ENCODE measurements at regions not wholly inside any gene's neighbourhood (a gene's known extent, or its start where the extent isn't known, plus 50 kb on each side); places are given as distances from the start of the nearest gene placed in this dataset.
"Not testable (repeated sequence)": the region's sequence is repeated elsewhere in the genome, so short reads cannot be mapped to it uniquely, and the experiment has no call there.

- Histone ChIP-seq H3K9me3 (peaks cover 0 to 3% (median under 1%) of the 10 kb centered on the region in 4 donors), H3K36me3 (no peaks in the 10 kb centered on the region), H3K4me1 (no peaks in the 10 kb centered on the region), H3K27me3 (no peaks in the 10 kb centered on the region), H3K4me3 (no peak overlapping the region), H3K27ac (no peak overlapping the region)
- intact Hi-C loops (cut with DNase I; ENCODE audit: low total_unique reads) = no loop called here
- 57 to 83% (median 73%) methylated on average over 1 of the region's 1 CpG for WGBS, 5 donors
- DNase-seq = no peak
- no peak for TF ChIP-seq POLR2AphosphoS5 (IDR thresholded peaks at IDR 0.05)
These were observed 727.0 kb upstream of the NEGR1 start for GRCh38 chr1:73009311-73009710.

GRCh38 chr1:72997624-72998023, 715.3 kb upstream of the NEGR1 start:
- no peak for DNase-seq
- 39 to 69% (median 46%) methylated on average over 4 of the region's 4 CpGs for WGBS, 5 donors
- no peaks in the 10 kb centered on the region for H3K36me3 ChIP-seq
- intact Hi-C loops (cut with DNase I; ENCODE audit: low total_unique reads) = no loop called here
- H3K9me3 ChIP-seq = no peaks in the 10 kb centered on the region
- no peaks in the 10 kb centered on the region for H3K4me1 ChIP-seq
- TF ChIP-seq CTCF (IDR thresholded peaks at IDR 0.05) = no peak
- no peak for TF ChIP-seq POLR2A (IDR thresholded peaks at IDR 0.05)
- TF ChIP-seq POLR2AphosphoS5 (IDR thresholded peaks at IDR 0.05) = no peak
- no peaks in the 10 kb centered on the region for H3K27me3 ChIP-seq
- H3K27ac ChIP-seq = no peak overlapping the region
- no peak overlapping the region for H3K4me3 ChIP-seq

GRCh38 chr1:72997041-72997440, 714.7 kb upstream of the NEGR1 start:
- intact Hi-C loops (cut with DNase I; ENCODE audit: low total_unique reads) = no loop called here
- H3K27me3 ChIP-seq = no peaks in the 10 kb centered on the region
- no peak overlapping the region for H3K4me3 ChIP-seq
- 66 to 89% (median 87%) methylated on average over 3 of the region's 3 CpGs for WGBS, 5 donors
- H3K4me1 ChIP-seq = no peaks in the 10 kb centered on the region
- H3K36me3 ChIP-seq = no peaks in the 10 kb centered on the region
- H3K9me3 ChIP-seq = no peaks in the 10 kb centered on the region
- TF ChIP-seq CTCF (IDR thresholded peaks at IDR 0.05) (no peak), EP300 (IDR thresholded peaks at IDR 0.05) (no peak), POLR2AphosphoS5 (IDR thresholded peaks at IDR 0.05) (no peak), POLR2A (IDR thresholded peaks at IDR 0.05) (no peak)
- DNase-seq = no peak
- no peak overlapping the region for H3K27ac ChIP-seq

- H3K4me3 ChIP-seq; DNase-seq; H3K27me3 ChIP-seq; intact Hi-C loops (cut with DNase I; ENCODE audit: low total_unique reads); H3K27ac ChIP-seq; H3K36me3 ChIP-seq; H3K9me3 ChIP-seq; H3K4me1 ChIP-seq: not testable (repeated sequence)
- WGBS, 5 donors = 87 to 89% (median 87%) methylated on average over 4 of the region's 4 CpGs
These were observed 705.5 kb upstream of the NEGR1 start for GRCh38 chr1:72987871-72988270.

- intact Hi-C loops (cut with DNase I; ENCODE audit: low total_unique reads) = no loop called here
These were observed 704.4 kb upstream of the NEGR1 start for GRCh38 chr1:72986591-72987290.

GRCh38 chr1:72985024-72985423, 702.7 kb upstream of the NEGR1 start:
- H3K4me1 ChIP-seq; H3K36me3 ChIP-seq; H3K27me3 ChIP-seq; H3K9me3 ChIP-seq; H3K4me3 ChIP-seq; DNase-seq; intact Hi-C loops (cut with DNase I; ENCODE audit: low total_unique reads); H3K27ac ChIP-seq: not testable (repeated sequence)
- WGBS, 5 donors = 81 to 93% (median 91%) methylated on average over 11 of the region's 11 CpGs

More at GRCh38 chr1:72986591-72987290, 704.4 kb upstream of the NEGR1 start:
- DNase-seq = no peak
- Histone ChIP-seq H3K9me3 (no peaks in the 10 kb centered on the region), H3K27ac (no peak overlapping the region), H3K4me3 (no peak overlapping the region), H3K36me3 (no peaks in the 10 kb centered on the region), H3K27me3 (no peaks in the 10 kb centered on the region), H3K4me1 (no peaks in the 10 kb centered on the region)
- 82 to 93% (median 89%) methylated on average over 2 of the region's 2 CpGs for WGBS, 5 donors
- TF ChIP-seq CTCF (IDR thresholded peaks at IDR 0.05) (no peak), POLR2A (IDR thresholded peaks at IDR 0.05) (no peak)

- WGBS, 5 donors = 91 to 95% (median 93%) methylated on average over 15 of the region's 15 CpGs
- H3K27ac ChIP-seq; H3K27me3 ChIP-seq; H3K36me3 ChIP-seq; H3K4me3 ChIP-seq; DNase-seq; H3K4me1 ChIP-seq; intact Hi-C loops (cut with DNase I; ENCODE audit: low total_unique reads): not testable (repeated sequence)
- H3K9me3 ChIP-seq = peaks cover 0 to 10% (median 2%) of the 10 kb centered on the region in 4 donors
These were observed 700.7 kb upstream of the NEGR1 start for GRCh38 chr1:72983011-72983410.
